ENCODE measurements at regions not wholly inside any gene's neighbourhood (a gene's known extent, or its start where the extent isn't known, plus 50 kb on each side); places are given as distances from the start of the nearest gene placed in this dataset.

DNA sequence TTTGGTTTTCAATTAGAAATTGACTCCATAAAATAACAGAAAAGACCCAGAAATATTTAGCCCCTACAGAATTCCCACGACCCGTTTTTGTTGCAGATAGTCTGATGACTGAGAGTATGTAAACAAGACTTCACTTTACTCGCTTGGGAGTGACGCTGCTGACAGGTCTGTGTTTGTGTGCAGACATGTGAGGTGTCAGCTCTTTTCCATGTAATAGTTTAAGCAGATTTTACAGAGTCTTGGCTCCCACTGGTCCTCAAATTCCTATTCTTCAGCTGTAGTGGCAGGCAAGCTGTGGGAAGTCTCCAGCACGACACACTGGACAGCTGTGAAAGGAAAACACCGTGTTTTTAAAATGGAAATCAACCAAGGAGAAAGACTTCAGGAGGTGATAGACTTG lies 455.7 kb downstream of the GABRG1 start:
- TF ChIP-seq, protein P1, sequence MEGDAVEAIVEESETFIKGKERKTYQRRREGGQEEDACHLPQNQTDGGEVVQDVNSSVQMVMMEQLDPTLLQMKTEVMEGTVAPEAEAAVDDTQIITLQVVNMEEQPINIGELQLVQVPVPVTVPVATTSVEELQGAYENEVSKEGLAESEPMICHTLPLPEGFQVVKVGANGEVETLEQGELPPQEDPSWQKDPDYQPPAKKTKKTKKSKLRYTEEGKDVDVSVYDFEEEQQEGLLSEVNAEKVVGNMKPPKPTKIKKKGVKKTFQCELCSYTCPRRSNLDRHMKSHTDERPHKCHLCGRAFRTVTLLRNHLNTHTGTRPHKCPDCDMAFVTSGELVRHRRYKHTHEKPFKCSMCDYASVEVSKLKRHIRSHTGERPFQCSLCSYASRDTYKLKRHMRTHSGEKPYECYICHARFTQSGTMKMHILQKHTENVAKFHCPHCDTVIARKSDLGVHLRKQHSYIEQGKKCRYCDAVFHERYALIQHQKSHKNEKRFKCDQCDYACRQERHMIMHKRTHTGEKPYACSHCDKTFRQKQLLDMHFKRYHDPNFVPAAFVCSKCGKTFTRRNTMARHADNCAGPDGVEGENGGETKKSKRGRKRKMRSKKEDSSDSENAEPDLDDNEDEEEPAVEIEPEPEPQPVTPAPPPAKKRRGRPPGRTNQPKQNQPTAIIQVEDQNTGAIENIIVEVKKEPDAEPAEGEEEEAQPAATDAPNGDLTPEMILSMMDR (IDR thresholded peaks at IDR 0.05): no peak
- TF ChIP-seq POLR2A (IDR thresholded peaks at IDR 0.05): no peak
- intact Hi-C loops (cut with DNase I): no loop called here
- Histone ChIP-seq H3K9me3 (no peaks in the 10 kb centered on the region), H3K36me3 (no peaks in the 10 kb centered on the region), H3K27ac (no peak overlapping the region), H3K4me1 (peaks cover 14 to 15% of the 10 kb centered on the region in 2 donors), H3K27me3 (no peaks in the 10 kb centered on the region), H3K4me3 (replicated peaks in 1 of 3) (no peak overlapping the region)
- DNase-seq: peak in 1 of 2 donors; percentile 6
- WGBS, 2 donors: 50 to 60% methylated on average over 6 of the region's 6 CpGs

DNA sequence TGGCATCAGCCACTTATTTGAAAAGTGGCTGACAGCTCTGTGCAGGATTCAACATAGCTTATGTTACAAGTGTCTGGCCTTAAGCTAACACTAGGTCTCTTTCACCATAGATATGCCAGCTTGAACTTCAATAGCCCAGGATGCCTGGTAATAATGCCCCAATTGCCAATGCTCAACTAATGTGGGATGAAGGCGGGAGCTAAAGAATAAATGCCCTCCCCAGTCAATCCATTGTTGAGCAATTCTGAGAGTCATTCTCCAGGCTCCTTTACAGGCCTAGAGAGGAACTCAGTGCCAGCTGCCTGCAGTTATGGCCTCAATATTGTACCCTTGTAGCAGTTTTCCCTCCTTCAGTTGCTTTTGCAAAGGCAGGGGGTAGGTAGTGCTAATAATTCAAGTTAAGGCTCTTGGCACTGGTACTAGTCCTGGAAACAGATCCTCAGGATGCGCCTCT lies 460.2 kb downstream of the GABRG1 start:
- intact Hi-C loops (cut with DNase I): no loop called here
- Histone ChIP-seq H3K4me3 (replicated peaks in 1 of 3) (no peak overlapping the region), H3K27ac (peak overlapping the region in 2 of 3 donors; percentile 19 to 48), H3K4me1 (peaks cover 15% of the 10 kb centered on the region in 2 donors), H3K36me3 (no peaks in the 10 kb centered on the region), H3K9me3 (no peaks in the 10 kb centered on the region), H3K27me3 (no peaks in the 10 kb centered on the region)
- 69 to 72% methylated on average over 2 of the region's 2 CpGs for WGBS, 2 donors
- peak in 1 of 2 donors; percentile 1 for DNase-seq
- TF ChIP-seq, protein P1 (IDR thresholded peaks at IDR 0.05): no peak

GRCh38 chr4:45663003-45663402 lies 460.9 kb downstream of the GABRG1 start:
- peaks cover 15% of the 10 kb centered on the region in 2 donors for H3K4me1 ChIP-seq
- no peak overlapping the region for H3K4me3 ChIP-seq (replicated peaks in 1 of 3)
- no peaks in the 10 kb centered on the region for H3K36me3 ChIP-seq
- WGBS, 2 donors: 1 to 10% methylated on average over 1 of the region's 1 CpG
- no peaks in the 10 kb centered on the region for H3K27me3 ChIP-seq
- no peaks in the 10 kb centered on the region for H3K9me3 ChIP-seq
- DNase-seq: peak; percentile 80 to 82
- H3K27ac ChIP-seq: peak overlapping the region in 1 of 3 donors; percentile 19
- TF ChIP-seq, protein P1 (IDR thresholded peaks at IDR 0.05): no peak
- TF ChIP-seq POLR2A (IDR thresholded peaks at IDR 0.05): no peak
- intact Hi-C loops (cut with DNase I): no loop called here

DNA sequence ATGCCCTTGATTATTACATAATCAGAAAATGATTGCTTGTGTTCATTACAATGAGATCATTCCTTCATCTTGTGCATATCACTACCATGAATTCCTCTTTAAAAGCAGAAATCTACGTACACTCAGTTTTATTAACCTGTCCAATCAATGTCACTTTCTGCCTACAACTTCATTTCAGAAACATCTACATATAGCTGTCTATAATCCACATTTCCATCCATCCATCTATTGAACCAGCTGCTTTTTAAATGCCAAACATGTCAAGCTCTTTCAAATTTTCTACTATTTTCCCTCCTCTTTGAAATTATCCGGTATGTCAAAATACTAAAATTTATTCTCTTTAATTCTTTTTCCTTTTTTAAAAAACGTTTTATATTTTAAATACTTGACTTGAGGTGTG lies 462.0 kb downstream of the GABRG1 start:
- Histone ChIP-seq H3K27ac (no peak overlapping the region), H3K4me3 (replicated peaks in 1 of 3) (no peak overlapping the region), H3K36me3 (no peaks in the 10 kb centered on the region), H3K9me3 (no peaks in the 10 kb centered on the region), H3K4me1 (peaks cover 15% of the 10 kb centered on the region in 2 donors), H3K27me3 (no peaks in the 10 kb centered on the region)
- 77 to 79% methylated on average over 3 of the region's 3 CpGs for WGBS, 2 donors
- no peak for DNase-seq
- TF ChIP-seq POLR2A (IDR thresholded peaks at IDR 0.05): no peak
- TF ChIP-seq, protein P1 (IDR thresholded peaks at IDR 0.05): no peak
- intact Hi-C loops (cut with DNase I): no loop called here

DNA sequence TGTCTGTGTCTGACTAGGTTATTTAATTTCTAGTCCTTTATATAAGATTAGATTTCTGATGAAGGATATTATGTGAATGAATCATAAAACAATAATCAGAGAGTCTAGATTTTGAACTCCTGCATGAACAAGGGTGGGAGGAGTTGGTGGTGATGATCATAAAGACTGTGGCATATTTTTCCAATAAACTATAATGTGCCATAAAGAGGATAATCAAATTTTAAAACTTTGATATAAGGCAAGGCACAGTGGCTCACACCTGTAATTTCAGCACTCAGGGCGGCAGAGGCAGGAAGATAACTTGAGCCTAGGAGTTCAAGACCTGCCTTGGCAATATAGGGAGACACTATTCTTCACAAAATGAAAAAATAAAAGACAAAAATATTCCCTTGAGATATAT lies 473.3 kb downstream of the GABRG1 start:
- Histone ChIP-seq H3K9me3 (no peaks in the 10 kb centered on the region), H3K36me3 (no peaks in the 10 kb centered on the region), H3K27me3 (no peaks in the 10 kb centered on the region), H3K4me1 (no peaks in the 10 kb centered on the region), H3K4me3 (replicated peaks in 1 of 3) (no peak overlapping the region), H3K27ac (no peak overlapping the region)
- no peak for TF ChIP-seq POLR2A (IDR thresholded peaks at IDR 0.05)
- TF ChIP-seq, protein P1 (IDR thresholded peaks at IDR 0.05): no peak
- no peak for DNase-seq
- intact Hi-C loops (cut with DNase I): no loop called here
- WGBS, 2 donors: 95 to 96% methylated on average over 1 of the region's 1 CpG
